Tibial nerve (tissue), 4 donors: ENCODE measurements at regions not wholly inside any gene's neighbourhood (a gene's known extent, or its start where the extent isn't known, plus 50 kb on each side); places are given as distances from the start of the nearest gene placed in this dataset.

Experiments used
- EP300 ChIP-seq, 2 donors: sonication (generic); formaldehyde crosslinking; IDR thresholded peaks; one replicate each; pipeline ENCODE4 v1.6.1; 2017; ENCODE audit warnings: antibody characterized with exemption in 2 of 2, mild to moderate bottlenecking in 1 of 2
- POLR2A ChIP-seq, 2 donors: fragments of 450-650 bp; IDR thresholded peaks; one replicate each; pipeline ENCODE4 v1.6.1; 2017; ENCODE audit warnings: antibody characterized with exemption in 2 of 2, mild to moderate bottlenecking in 2 of 2, moderate library complexity in 2 of 2
- TF ChIP-seq, protein P1 (sequence below), 5 experiments: fragments of 200-600 bp in 3 of 5; fragments of 450-650 bp in 2 of 5; sonication (generic) in 3 of 5; IDR thresholded peaks; one replicate each; pipeline ENCODE4 v1.5.1; 2016 to 2019; ENCODE audit warnings: antibody characterized with exemption in 5 of 5, mild to moderate bottlenecking in 3 of 5, moderate library complexity in 2 of 5

DNA sequence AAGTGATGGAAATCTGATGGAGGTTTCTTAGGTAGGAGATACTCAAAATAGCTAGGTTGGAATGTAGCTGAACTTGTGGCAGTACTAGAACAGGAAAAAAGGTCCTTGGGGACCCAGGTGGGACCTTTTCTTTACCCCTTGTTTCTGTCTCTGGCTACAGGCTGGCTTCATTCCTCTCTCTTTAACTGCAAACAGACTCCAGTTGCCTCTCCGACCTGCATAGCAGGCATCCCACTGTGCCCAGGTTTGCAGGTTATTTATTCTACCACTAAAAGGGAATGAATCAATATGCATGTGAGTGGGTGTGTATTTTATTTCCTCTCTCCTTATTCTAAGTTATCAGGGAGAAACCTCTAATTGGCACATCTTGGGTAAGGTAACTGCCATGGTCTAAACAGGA, 758.1 kb downstream of the MED13L start:
- TF ChIP-seq, protein P1, sequence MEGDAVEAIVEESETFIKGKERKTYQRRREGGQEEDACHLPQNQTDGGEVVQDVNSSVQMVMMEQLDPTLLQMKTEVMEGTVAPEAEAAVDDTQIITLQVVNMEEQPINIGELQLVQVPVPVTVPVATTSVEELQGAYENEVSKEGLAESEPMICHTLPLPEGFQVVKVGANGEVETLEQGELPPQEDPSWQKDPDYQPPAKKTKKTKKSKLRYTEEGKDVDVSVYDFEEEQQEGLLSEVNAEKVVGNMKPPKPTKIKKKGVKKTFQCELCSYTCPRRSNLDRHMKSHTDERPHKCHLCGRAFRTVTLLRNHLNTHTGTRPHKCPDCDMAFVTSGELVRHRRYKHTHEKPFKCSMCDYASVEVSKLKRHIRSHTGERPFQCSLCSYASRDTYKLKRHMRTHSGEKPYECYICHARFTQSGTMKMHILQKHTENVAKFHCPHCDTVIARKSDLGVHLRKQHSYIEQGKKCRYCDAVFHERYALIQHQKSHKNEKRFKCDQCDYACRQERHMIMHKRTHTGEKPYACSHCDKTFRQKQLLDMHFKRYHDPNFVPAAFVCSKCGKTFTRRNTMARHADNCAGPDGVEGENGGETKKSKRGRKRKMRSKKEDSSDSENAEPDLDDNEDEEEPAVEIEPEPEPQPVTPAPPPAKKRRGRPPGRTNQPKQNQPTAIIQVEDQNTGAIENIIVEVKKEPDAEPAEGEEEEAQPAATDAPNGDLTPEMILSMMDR (IDR thresholded peaks at IDR 0.05): no peak
- TF ChIP-seq POLR2A (IDR thresholded peaks at IDR 0.05) (no peak), EP300 (IDR thresholded peaks at IDR 0.05) (no peak)
